Muscle of leg (tissue), 3 donors: ENCODE measurements at regions not wholly inside any gene's neighbourhood (a gene's known extent, or its start where the extent isn't known, plus 50 kb on each side); places are given as distances from the start of the nearest gene placed in this dataset.
A peak's percentile ranks its signal among the peaks of the same experiment; 100 is the strongest.

Experiments used
- DNase-seq: peaks from one replicate; pipeline ENCODE4 v3.0.0; 2013
- H3K27ac ChIP-seq: one replicate; pipeline ENCODE4 v1.5.1; 2013; ENCODE audit warnings: mild to moderate bottlenecking, low read length, control low read depth
- H3K27me3 ChIP-seq: one replicate; pipeline ENCODE4 v1.6.1; 2013; ENCODE audit warnings: low read length; ENCODE audit not compliant: control insufficient read depth, insufficient read depth
- H3K36me3 ChIP-seq: one replicate; pipeline ENCODE4 v1.6.1; 2013; ENCODE audit warnings: low read length; ENCODE audit not compliant: control insufficient read depth, insufficient read depth
- H3K4me1 ChIP-seq: one replicate; pipeline ENCODE4 v1.6.1; 2013; ENCODE audit warnings: low read length; ENCODE audit not compliant: control insufficient read depth, insufficient read depth
- H3K4me3 ChIP-seq: one replicate; pipeline ENCODE4 v1.5.1; 2013; ENCODE audit warnings: low read length, control low read depth
- H3K9me3 ChIP-seq: replicated peaks from 2 replicates; pipeline ENCODE4 v1.6.1; 2013; ENCODE audit warnings: low read depth, low read length; ENCODE audit not compliant: control insufficient read depth
- WGBS: methylation state at CpG from one replicate; pipeline ENCODE4 v1.1.5; 2013; ENCODE audit warnings: missing lambda C conversion rate; ENCODE audit not compliant: insufficient coverage; 5-methylcytosine and 5-hydroxymethylcytosine counted together

DNA sequence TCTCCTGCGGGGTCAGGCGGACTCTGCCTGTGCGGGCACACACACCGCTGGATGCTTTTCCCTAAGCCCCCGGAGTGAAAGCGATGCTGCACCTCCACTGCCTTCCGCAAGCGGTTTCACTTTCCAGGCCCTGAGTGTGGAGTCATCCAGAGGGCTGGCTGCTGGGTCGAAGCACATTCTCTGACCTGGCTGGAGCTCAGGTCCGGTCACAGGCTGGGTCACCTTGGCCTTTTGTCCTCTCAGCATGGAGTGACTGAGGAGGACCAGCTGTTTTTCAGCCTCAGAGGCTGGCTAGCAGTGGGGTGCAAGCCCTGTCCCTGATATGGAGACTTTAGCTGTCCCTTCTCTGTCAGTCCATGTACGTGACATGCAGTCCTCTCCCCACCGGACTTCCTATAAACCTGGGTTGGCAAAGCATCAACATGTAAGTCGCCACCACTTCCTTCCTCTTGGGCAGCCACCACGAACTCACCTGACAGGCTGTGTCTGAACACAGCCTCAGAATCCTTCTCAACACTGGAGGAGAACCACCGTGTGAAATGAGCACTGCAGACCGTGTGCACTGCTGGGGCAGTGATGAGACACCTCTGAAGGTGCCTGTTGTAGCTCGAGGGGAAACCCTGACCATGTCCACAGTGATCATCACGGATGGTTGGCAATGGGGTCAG is 51.3 kb downstream of the GADD45G start:
- no peak overlapping the region for H3K27ac ChIP-seq
- WGBS = 66% methylated on average over 16 of the region's 18 CpGs
- no peak overlapping the region for H3K4me3 ChIP-seq
- H3K9me3 ChIP-seq = no peaks in the 10 kb centered on the region
- H3K27me3 ChIP-seq = peaks cover 16% of the 10 kb centered on the region
- no peaks in the 10 kb centered on the region for H3K36me3 ChIP-seq
- no peak for DNase-seq
- H3K4me1 ChIP-seq = peaks cover 22% of the 10 kb centered on the region

DNA sequence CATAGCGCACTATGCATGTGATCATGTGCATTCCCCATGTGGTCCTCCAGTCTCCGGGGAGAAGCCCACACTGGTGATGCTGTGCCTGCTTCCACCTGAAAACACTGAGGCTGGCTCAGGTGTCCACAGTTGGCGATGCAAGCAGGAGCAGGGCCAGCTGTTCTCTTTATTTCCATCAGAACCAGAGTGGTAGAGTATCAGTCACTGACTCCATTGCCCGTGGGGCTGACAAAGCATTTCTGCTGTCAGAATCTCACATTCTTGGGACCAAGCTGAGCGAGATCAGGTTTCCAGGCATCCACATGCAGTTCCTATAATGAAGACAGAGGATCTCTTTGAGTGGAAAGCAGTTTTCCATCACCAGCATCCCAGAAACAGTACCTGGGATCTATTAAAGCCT is 52.5 kb downstream of the GADD45G start:
- no peak overlapping the region for H3K4me3 ChIP-seq
- H3K27me3 ChIP-seq = peaks cover 14% of the 10 kb centered on the region
- 66% methylated on average over 4 of the region's 5 CpGs for WGBS
- no peak for DNase-seq
- no peaks in the 10 kb centered on the region for H3K36me3 ChIP-seq
- H3K9me3 ChIP-seq = no peaks in the 10 kb centered on the region
- no peak overlapping the region for H3K27ac ChIP-seq
- peaks cover 34% of the 10 kb centered on the region for H3K4me1 ChIP-seq

DNA sequence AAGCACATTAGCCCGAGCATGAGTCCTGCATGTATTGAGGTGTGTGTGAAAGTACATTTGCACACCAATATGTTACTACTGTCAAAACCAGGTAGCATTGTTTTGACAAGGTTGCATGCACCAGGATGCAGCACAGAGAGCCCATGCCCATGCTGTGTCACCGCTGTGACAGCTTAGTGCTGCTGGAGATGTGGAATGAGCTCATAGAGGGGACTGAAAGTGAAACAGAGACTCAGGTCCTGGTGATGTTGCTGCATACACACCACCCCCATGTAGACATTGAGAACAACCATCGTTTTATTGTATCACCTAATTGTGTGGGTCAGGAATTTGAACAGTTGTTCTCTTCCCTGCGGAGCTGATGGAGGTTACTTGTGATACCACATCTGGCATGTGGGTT is 53.0 kb downstream of the GADD45G start:
- Histone ChIP-seq H3K27ac (no peak overlapping the region), H3K9me3 (no peaks in the 10 kb centered on the region), H3K27me3 (peaks cover 14% of the 10 kb centered on the region), H3K4me3 (no peak overlapping the region), H3K4me1 (peaks cover 38% of the 10 kb centered on the region), H3K36me3 (no peaks in the 10 kb centered on the region)
- no CpG with 5 or more reads among the region's 4 CpGs for WGBS
- no peak for DNase-seq

DNA sequence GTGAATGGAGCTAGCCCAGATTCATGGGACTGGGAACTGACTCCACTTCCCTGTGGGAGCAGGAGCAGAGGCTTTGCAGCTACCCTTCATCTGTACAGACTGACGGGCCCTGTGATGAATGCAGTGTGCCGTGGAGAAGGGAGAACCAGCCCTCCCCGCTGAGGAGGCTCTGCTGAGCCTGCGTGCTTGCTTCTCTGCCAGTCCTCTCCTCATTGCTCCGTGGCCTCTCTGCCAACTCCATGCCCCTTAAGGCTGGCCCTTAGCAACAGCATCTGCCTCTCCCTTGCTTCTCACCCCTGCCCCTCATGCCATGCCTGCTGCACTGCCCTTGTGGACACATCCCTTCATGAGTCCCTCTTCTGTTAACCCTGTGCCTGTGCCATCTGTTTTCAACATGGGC is 53.6 kb downstream of the GADD45G start:
- H3K27me3 ChIP-seq = peaks cover 14% of the 10 kb centered on the region
- H3K9me3 ChIP-seq = no peaks in the 10 kb centered on the region
- H3K36me3 ChIP-seq = no peaks in the 10 kb centered on the region
- 93% methylated on average over 2 of the region's 5 CpGs for WGBS
- DNase-seq = no peak
- no peak overlapping the region for H3K4me3 ChIP-seq
- peaks cover 45% of the 10 kb centered on the region for H3K4me1 ChIP-seq
- no peak overlapping the region for H3K27ac ChIP-seq

DNA sequence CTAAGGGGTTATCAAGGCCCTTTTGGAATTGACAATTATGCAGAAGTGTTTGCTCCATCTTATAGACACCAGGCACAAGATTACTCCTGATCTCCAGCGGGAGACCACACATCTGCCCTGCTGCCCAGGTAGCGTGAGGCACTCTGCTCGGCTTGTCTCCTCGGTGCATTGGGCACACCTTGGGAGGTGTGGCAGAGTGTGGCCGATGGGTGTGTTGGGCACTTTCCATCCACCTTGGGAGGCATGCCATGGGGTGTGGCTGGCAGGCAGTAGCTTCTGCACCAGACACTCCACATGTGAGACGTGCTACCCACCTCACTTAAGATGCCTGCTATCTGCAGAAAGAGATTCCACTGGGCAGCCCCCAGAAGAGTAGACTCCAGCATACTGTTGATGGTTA is 54.1 kb downstream of the GADD45G start:
- peaks cover 47% of the 10 kb centered on the region for H3K4me1 ChIP-seq
- no peaks in the 10 kb centered on the region for H3K36me3 ChIP-seq
- no peak overlapping the region for H3K27ac ChIP-seq
- no peaks in the 10 kb centered on the region for H3K9me3 ChIP-seq
- no peak for DNase-seq
- H3K27me3 ChIP-seq = peaks cover 14% of the 10 kb centered on the region
- 70% methylated on average over 2 of the region's 6 CpGs for WGBS
- no peak overlapping the region for H3K4me3 ChIP-seq

DNA sequence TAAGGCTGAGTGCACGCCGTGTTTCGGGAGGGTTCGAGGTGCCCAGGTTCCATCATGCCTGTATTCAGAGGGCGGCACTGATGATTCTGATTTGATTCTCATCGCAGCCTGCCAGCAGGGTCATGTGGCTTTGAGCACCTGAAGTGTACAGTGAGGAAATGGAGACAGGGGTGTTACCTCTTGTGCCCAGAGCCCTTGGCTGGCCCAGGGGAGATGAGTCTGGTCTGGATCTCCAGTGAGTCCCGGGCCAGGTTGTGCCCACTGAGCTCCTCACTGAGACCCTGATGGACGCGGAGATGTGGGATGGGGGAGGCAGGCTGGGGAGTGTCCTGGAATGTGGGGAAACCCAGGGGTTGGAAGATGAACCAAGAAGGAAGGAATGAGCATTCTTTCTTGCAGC is 54.7 kb downstream of the GADD45G start:
- peaks cover 14% of the 10 kb centered on the region for H3K27me3 ChIP-seq
- H3K36me3 ChIP-seq = no peaks in the 10 kb centered on the region
- no peak overlapping the region for H3K27ac ChIP-seq
- 96% methylated on average over 7 of the region's 9 CpGs for WGBS
- no peak for DNase-seq
- peaks cover 47% of the 10 kb centered on the region for H3K4me1 ChIP-seq
- no peaks in the 10 kb centered on the region for H3K9me3 ChIP-seq
- H3K4me3 ChIP-seq = no peak overlapping the region

DNA sequence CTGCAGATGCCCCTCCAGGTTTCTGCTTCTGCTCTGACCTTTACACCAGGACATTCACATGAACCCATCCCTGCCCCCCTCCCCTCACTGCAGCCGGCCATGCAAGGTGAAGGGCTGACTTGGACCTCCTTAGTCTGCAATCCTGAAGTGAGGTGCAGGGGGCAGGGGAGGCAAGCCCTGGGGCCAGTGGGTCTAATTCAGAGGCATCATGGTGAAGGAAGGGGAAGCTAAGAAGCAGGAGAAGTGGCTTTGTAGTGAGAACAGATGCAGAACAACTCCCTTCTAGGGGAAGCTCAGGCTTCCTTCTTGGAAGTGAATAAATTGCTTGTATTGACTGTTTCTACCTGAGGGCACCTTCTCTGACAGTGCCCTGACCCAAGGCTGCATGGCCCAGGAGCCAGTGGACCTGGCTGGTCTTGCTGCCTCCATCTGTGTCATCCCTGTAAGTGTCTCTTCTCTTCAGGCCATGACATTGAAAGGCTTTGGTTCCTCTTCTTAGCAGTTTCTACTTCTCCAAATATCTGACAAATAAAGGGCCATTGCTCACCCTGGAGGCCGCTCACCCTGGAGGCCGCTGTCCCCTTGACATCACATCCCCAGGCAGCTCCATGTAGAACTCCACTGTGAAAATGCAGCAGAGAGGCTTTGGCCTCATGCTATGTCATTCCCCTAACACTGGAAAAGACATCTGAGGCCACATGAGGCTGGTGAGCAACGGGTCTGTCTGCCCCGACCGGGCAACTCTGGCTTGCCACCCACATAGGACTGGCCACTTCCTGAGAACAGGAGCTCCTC is 55.3 kb downstream of the GADD45G start:
- peaks cover 47% of the 10 kb centered on the region for H3K4me1 ChIP-seq

DNA sequence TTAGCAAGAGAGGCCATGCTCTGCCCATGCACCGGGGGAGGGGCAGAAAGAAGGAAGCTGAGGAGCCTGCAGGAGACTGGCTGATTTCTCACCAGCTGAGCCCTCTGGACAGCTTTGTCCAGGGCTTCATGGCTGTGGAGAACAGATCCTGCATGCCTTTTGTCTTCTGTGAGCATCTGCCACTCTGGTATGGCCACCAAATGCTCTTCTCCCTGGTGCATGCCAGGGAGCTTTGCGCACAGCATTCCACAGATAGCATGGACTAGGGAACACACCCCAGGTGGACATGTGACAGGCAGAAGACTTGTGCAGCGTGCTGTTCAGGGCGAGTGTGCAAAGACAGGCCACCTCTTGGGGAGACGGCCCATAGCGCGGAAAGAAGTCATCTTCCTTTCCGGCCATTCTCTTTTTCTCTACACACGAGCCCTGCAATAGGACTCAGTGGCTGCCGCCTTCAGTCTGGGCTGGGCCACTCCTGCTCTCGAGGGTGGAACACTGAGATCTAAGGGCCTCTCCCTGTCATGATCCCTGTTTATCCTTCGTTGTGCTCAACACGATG is 56.7 kb downstream of the GADD45G start:
- Histone ChIP-seq H3K27ac (peak overlapping the region; percentile 79), H3K9me3 (no peaks in the 10 kb centered on the region), H3K4me3 (no peak overlapping the region), H3K4me1 (peaks cover 47% of the 10 kb centered on the region), H3K27me3 (peaks cover 19% of the 10 kb centered on the region), H3K36me3 (no peaks in the 10 kb centered on the region)
- peak; percentile 70 for DNase-seq
- WGBS = 31% methylated on average over 9 of the region's 13 CpGs

More for the DNA sequence above, 55.3 kb downstream of the GADD45G start:
- no peak for DNase-seq
- Histone ChIP-seq H3K27me3 (peaks cover 17% of the 10 kb centered on the region), H3K27ac (no peak overlapping the region), H3K4me3 (no peak overlapping the region), H3K9me3 (no peaks in the 10 kb centered on the region), H3K36me3 (no peaks in the 10 kb centered on the region)
- 76% methylated on average over 5 of the region's 6 CpGs for WGBS

DNA sequence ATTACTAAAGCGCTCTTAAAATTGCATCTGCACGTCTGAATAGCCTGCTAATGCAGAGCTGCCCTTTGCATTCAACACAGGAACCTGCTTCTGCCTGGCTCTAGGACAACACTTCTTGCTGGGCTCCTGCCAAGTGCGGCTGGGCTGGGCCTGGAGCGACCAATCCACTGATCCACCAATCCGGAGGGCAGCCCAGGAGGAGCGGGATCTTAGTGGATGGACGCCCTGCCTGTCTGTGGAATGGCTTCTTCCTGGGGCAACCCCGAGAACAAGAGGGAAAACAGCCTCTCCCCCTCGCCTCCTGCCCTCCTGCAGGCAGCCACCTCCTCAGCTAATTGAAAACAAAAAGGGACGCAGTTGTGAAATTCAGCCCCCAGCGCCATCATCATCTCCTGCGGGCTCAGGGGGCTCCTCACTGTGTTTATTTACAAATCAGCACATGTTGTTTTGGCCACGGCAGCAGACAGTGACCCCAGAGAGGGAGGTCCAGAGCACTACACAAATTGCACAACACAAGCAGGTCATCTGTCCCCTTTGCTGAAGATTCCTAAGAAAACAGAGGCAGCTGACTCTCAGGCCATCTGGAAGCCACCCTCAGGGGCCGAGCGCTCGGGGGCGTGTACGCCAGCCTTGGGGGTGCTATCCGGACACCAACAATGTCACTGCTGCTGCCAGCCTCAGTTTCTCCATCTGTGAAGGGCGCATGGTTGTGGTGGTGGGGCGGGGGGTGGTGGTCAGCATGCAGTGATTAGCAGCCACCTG is 57.3 kb downstream of the GADD45G start:
- H3K27me3 ChIP-seq = peaks cover 18% of the 10 kb centered on the region
- DNase-seq = peak; percentile 99
- H3K4me3 ChIP-seq = peak overlapping the region; percentile 12
- 28% methylated on average over 17 of the region's 21 CpGs for WGBS
- no peaks in the 10 kb centered on the region for H3K36me3 ChIP-seq
- H3K27ac ChIP-seq = peak overlapping the region; percentile 79
- no peaks in the 10 kb centered on the region for H3K9me3 ChIP-seq
- peaks cover 47% of the 10 kb centered on the region for H3K4me1 ChIP-seq
